ENCODE measurements at regions not wholly inside any gene's neighbourhood (a gene's known extent, or its start where the extent isn't known, plus 50 kb on each side); places are given as distances from the start of the nearest gene placed in this dataset.

GRCh38 chr13:106138620-106139019 is 396.8 kb downstream of the EFNB2 start:
- Mint-ChIP-seq H3K36me3 (ENCODE audit: low read depth) (no peaks in the 10 kb centered on the region), H3K27ac (no peak overlapping the region), H3K9me3 (peaks cover 5% of the 10 kb centered on the region), H3K4me1 (ENCODE audit: low read depth) (no peaks in the 10 kb centered on the region), H3K27me3 (peaks cover 2% of the 10 kb centered on the region), H3K4me3 (no peak overlapping the region)
- no peak for TF ChIP-seq CTCF (IDR thresholded peaks at IDR 0.05)
- CTCF ChIA-PET, result no interaction called here
- intact Hi-C loops (cut with micrococcal nuclease), result no loop called here
- no peak for DNase-seq
- no peak for ATAC-seq
- POLR2A ChIA-PET, result no interaction called here

- CTCF ChIA-PET, result no interaction called here
Observed at GRCh38 chr13:106133025-106133424, 402.4 kb downstream of the EFNB2 start.

GRCh38 chr13:106132216-106132615 is 403.2 kb downstream of the EFNB2 start:
- Mint-ChIP-seq H3K9me3 (peaks cover 14% of the 10 kb centered on the region), H3K4me1 (ENCODE audit: low read depth) (no peaks in the 10 kb centered on the region), H3K27me3 (peaks cover 7% of the 10 kb centered on the region), H3K27ac (no peak overlapping the region), H3K36me3 (ENCODE audit: low read depth) (no peaks in the 10 kb centered on the region), H3K4me3 (no peak overlapping the region)
- POLR2A ChIA-PET, result no interaction called here
- intact Hi-C loops (cut with micrococcal nuclease), result no loop called here
- ATAC-seq, result no peak
- no peak for DNase-seq
- TF ChIP-seq CTCF (IDR thresholded peaks at IDR 0.05), result no peak
- CTCF ChIA-PET, result no interaction called here

More at GRCh38 chr13:106133025-106133424, 402.4 kb downstream of the EFNB2 start:
- H3K9me3 Mint-ChIP-seq, result peaks cover 11% of the 10 kb centered on the region
- POLR2A ChIA-PET, result no interaction called here
- no peak for TF ChIP-seq CTCF (IDR thresholded peaks at IDR 0.05)
- DNase-seq, result no peak
- no peak overlapping the region for H3K4me3 Mint-ChIP-seq
- H3K27ac Mint-ChIP-seq, result no peak overlapping the region
- H3K4me1 Mint-ChIP-seq (ENCODE audit: low read depth), result no peaks in the 10 kb centered on the region
- no peaks in the 10 kb centered on the region for H3K36me3 Mint-ChIP-seq (ENCODE audit: low read depth)
- intact Hi-C loops (cut with micrococcal nuclease), result no loop called here
- H3K27me3 Mint-ChIP-seq, result peaks cover 7% of the 10 kb centered on the region
- no peak for ATAC-seq

- Mint-ChIP-seq H3K27ac (no peak overlapping the region), H3K4me3 (no peak overlapping the region), H3K9me3 (peaks cover 14% of the 10 kb centered on the region), H3K36me3 (ENCODE audit: low read depth) (no peaks in the 10 kb centered on the region), H3K4me1 (ENCODE audit: low read depth) (no peaks in the 10 kb centered on the region), H3K27me3 (peaks cover 7% of the 10 kb centered on the region)
- no peak for TF ChIP-seq CTCF (IDR thresholded peaks at IDR 0.05)
- ChIA-PET CTCF (no interaction called here), POLR2A (no interaction called here)
- no peak for DNase-seq
- ATAC-seq, result no peak
- intact Hi-C loops (cut with micrococcal nuclease), result no loop called here
Observed at GRCh38 chr13:106129993-106130392, 405.5 kb downstream of the EFNB2 start.

- DNase-seq, result no peak
- Mint-ChIP-seq H3K4me3 (no peak overlapping the region), H3K9me3 (peaks cover 14% of the 10 kb centered on the region)
Observed at GRCh38 chr13:106129273-106129672, 406.2 kb downstream of the EFNB2 start.

More at GRCh38 chr13:106129273-106129672, 406.2 kb downstream of the EFNB2 start:
- no peaks in the 10 kb centered on the region for H3K36me3 Mint-ChIP-seq (ENCODE audit: low read depth)
- no peak for TF ChIP-seq CTCF (IDR thresholded peaks at IDR 0.05)
- H3K27me3 Mint-ChIP-seq, result peaks cover 7% of the 10 kb centered on the region
- intact Hi-C loops (cut with micrococcal nuclease), result no loop called here
- no peak for ATAC-seq
- no peak overlapping the region for H3K27ac Mint-ChIP-seq
- POLR2A ChIA-PET, result no interaction called here
- H3K4me1 Mint-ChIP-seq (ENCODE audit: low read depth), result no peaks in the 10 kb centered on the region
- CTCF ChIA-PET, result no interaction called here

Data from activated CD8-positive, alpha-beta T cell treated with anti-CD3 and anti-CD28 coated beads for 36 hours (primary cell).